K562 (cell line): ENCODE measurements at regions not wholly inside any gene's neighbourhood (a gene's known extent, or its start where the extent isn't known, plus 50 kb on each side); places are given as distances from the start of the nearest gene placed in this dataset.
"Not testable (repeated sequence)": the region's sequence is repeated elsewhere in the genome, so short reads cannot be mapped to it uniquely, and the experiment has no call there.

Source experiments
- ATAC-seq: fragments of 200-7000 bp; cut with Tn5 transposase; 3 replicates; pipeline ENCODE4 v1.9.1; 2020; ENCODE audit warnings: moderate library complexity
- BruUV-seq: library from RNA; stranded (reverse); fragments of 400-500 nt; replicated peaks from 2 replicates; lab custom pipeline; 2021; lab: Mats Ljungman, UMichigan
- CTCF ChIA-PET: fragments of 300-600 bp; formaldehyde crosslinking; extraction: SDS; loops from one replicate; lab custom pipeline; 2021; ENCODE audit warnings: low intra/inter-chr PET ratio; lab: Yijun Ruan, JAX
- POLR2A ChIA-PET: fragments of 300-600, 350-650 bp; sonication (Branson Sonifier 250); formaldehyde crosslinking; extraction: SDS; loops from one replicate; lab custom pipeline; 2021; ENCODE audit warnings: antibody characterized with exemption, inconsistent platforms; lab: Yijun Ruan, JAX
- DNase-seq, 4 experiments: peaks; one replicate each; pipeline versions ENCODE4 v3.0.0 to v3.0.0-alpha.2; 2011 to 2018; ENCODE audit warnings: low spot score in 3 of 4, mixed read lengths in 3 of 4; ENCODE audit errors: extremely low read depth in 1 of 4
- FAIRE-seq: peaks from 2 replicates; lab custom pipeline; 2011; peaks lifted over from hg19 to GRCh38; lab: Jason Lieb, UNC
- H2AFZ ChIP-seq: 2 replicates; pipeline ENCODE4 v1.6.0; 2011; ENCODE audit warnings: low read depth, low read length, control low read depth, inconsistent platforms
- H3K27ac ChIP-seq: fragments of 200-600 bp; 3 replicates; pipeline ENCODE4 v1.8.0; 2011; ENCODE audit warnings: low read depth, mild to moderate bottlenecking, control low read depth, inconsistent platforms, low read length, moderate library complexity, mixed read lengths; ENCODE audit errors: extremely low read depth
- H3K27me3 ChIP-seq, 2 experiments: fragments of 300-600 bp in 1 of 2; 2 replicates in 1 of 2; 3 replicates in 1 of 2; pipeline versions ENCODE4 v1.6.0 to v1.8.0; 2011; ENCODE audit warnings: inconsistent platforms in 2 of 2, low read length in 2 of 2, mild to moderate bottlenecking in 1 of 2, mixed read lengths in 1 of 2, moderate library complexity in 1 of 2; ENCODE audit not compliant: control insufficient read depth in 2 of 2, insufficient read depth in 2 of 2
- H3K36me3 ChIP-seq: fragments of 300-600 bp; 3 replicates; pipeline ENCODE4 v1.8.0; 2011; ENCODE audit warnings: mild to moderate bottlenecking, low read length, inconsistent platforms; ENCODE audit not compliant: control insufficient read depth, insufficient read depth
- H3K4me1 ChIP-seq, 2 experiments: fragments of 200-600 bp in 1 of 2; replicated peaks in 1 of 2; 2 replicates in 1 of 2; 3 replicates in 1 of 2; pipeline versions ENCODE4 v1.5.1 to v1.8.0; 2011; ENCODE audit warnings: inconsistent platforms in 2 of 2, low read length in 2 of 2, mild to moderate bottlenecking in 1 of 2, mixed read lengths in 1 of 2, moderate library complexity in 1 of 2; ENCODE audit not compliant: control insufficient read depth in 2 of 2, insufficient read depth in 2 of 2
- H3K4me2 ChIP-seq: 2 replicates; pipeline ENCODE4 v1.6.1; 2011; ENCODE audit warnings: low read length, control low read depth, inconsistent platforms, mixed read lengths; ENCODE audit not compliant: insufficient read depth
- H3K4me3 ChIP-seq: fragments of 200-600 bp; sonication (generic), shearing (Covaris generic); 2 replicates; pipeline ENCODE4 v1.5.1; 2016; ENCODE audit warnings: control low read depth, inconsistent platforms
- H3K79me2 ChIP-seq: fragments of 200-600 bp; 3 replicates; pipeline ENCODE4 v1.8.0; 2011; ENCODE audit warnings: low read length, inconsistent platforms; ENCODE audit not compliant: control insufficient read depth, insufficient read depth
- H3K9ac ChIP-seq, 2 experiments: 2 replicates each; pipeline versions ENCODE4 v1.6.0 to v1.6.1; 2011; ENCODE audit warnings: low read depth in 2 of 2, low read length in 2 of 2, control low read depth in 1 of 2, inconsistent platforms in 1 of 2, mild to moderate bottlenecking in 1 of 2, mixed read lengths in 1 of 2; ENCODE audit not compliant: insufficient read depth in 1 of 2
- H3K9me1 ChIP-seq: one replicate; pipeline ENCODE4 v1.6.0; 2011; ENCODE audit warnings: inconsistent platforms, mild to moderate bottlenecking, low read length, moderate library complexity; ENCODE audit not compliant: control insufficient read depth, insufficient read depth
- H3K9me3 ChIP-seq: replicated peaks from 2 replicates; pipeline ENCODE4 v1.5.1; 2011; ENCODE audit warnings: low read depth, low read length, inconsistent platforms; ENCODE audit not compliant: control insufficient read depth, insufficient read depth
- H4K20me1 ChIP-seq: replicated peaks from 2 replicates; pipeline ENCODE4 v1.6.1; 2011; ENCODE audit warnings: low read length, inconsistent platforms, mixed read lengths; ENCODE audit not compliant: control insufficient read depth, insufficient read depth
- C11orf30 ChIP-seq: fragments of 450-650 bp; IDR thresholded peaks from 2 replicates; pipeline ENCODE4 v1.6.1; 2016; ENCODE audit warnings: low read depth, mild to moderate bottlenecking
- WGBS: fragments of 100-300 bp; shearing (Covaris generic); methylation state at CpG from one replicate; pipeline ENCODE4 v1.1.6; 2016; ENCODE audit warnings: low coverage, mixed read lengths; ENCODE audit not compliant: insufficient coverage; ENCODE audit errors: missing lambda C conversion rate; 5-methylcytosine and 5-hydroxymethylcytosine counted together
- in situ Hi-C: fragments of 300-500 bp; cut with MboI; formaldehyde crosslinking; loops from 4 replicates; pipeline ENCODE4 v1.15.0; 2018; ENCODE audit warnings: inconsistent platforms, mixed read lengths
- intact Hi-C: fragments of 100-400 bp; cut with micrococcal nuclease; formaldehyde crosslinking; loops from 2 replicates; pipeline ENCODE4 v1.14.2; 2022

DNA sequence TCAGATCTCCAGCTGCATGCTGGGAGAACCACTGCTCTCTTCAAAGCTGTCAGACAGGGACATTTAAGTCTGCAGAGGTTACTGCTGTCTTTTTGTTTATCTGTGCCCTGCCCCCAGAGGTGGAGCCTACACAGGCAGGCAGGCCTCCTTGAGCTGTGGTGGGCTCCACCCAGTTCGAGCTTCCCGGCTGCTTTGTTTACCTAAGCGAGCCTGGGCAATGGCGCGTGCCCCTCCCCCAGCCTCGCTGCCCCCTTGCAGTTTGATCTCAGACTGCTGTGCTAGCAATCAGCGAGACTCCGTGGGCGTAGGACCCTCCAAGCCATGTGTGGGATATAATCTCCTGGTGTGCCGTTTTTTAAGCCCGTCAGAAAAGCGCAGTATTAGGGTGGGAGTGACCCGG, 117.7 kb downstream of the TMEM182 start:
- BruUV-seq, H3K9ac ChIP-seq, CTCF ChIA-PET, H4K20me1 ChIP-seq, H3K36me3 ChIP-seq, H3K4me2 ChIP-seq, DNase-seq, intact Hi-C loops, H3K79me2 ChIP-seq, H3K4me1 ChIP-seq, H3K9me3 ChIP-seq, H3K27ac ChIP-seq, POLR2A ChIA-PET, H3K9me1 ChIP-seq, H2AFZ ChIP-seq, ATAC-seq, H3K27me3 ChIP-seq, in situ Hi-C loops, FAIRE-seq, H3K4me3 ChIP-seq: not testable (repeated sequence)
- WGBS = 5% methylated on average over 9 of the region's 13 CpGs

GRCh38 chr2:102880731-102881130, 118.9 kb downstream of the TMEM182 start:
- no peak overlapping the region for H3K4me2 ChIP-seq
- H3K79me2 ChIP-seq = no peaks in the 10 kb centered on the region
- H3K9ac ChIP-seq = no peak overlapping the region
- no peak for FAIRE-seq
- no peak overlapping the region for H3K4me3 ChIP-seq
- no peaks in the 10 kb centered on the region for H3K9me3 ChIP-seq
- H3K27me3 ChIP-seq = no peaks in the 10 kb centered on the region
- no TSS peak for BruUV-seq
- in situ Hi-C loops = no loop called here
- no peak overlapping the region for H2AFZ ChIP-seq
- H3K27ac ChIP-seq = no peak overlapping the region
- no peak for DNase-seq
- POLR2A ChIA-PET = no interaction called here
- TF ChIP-seq C11orf30 = no peak
- intact Hi-C loops = no loop called here
- H3K4me1 ChIP-seq = no peaks in the 10 kb centered on the region
- no peaks in the 10 kb centered on the region for H4K20me1 ChIP-seq
- H3K36me3 ChIP-seq = no peaks in the 10 kb centered on the region
- CTCF ChIA-PET = no interaction called here
- H3K9me1 ChIP-seq = no peaks in the 10 kb centered on the region
- ATAC-seq = no peak
